ENCODE measurements at regions not wholly inside any gene's neighbourhood (a gene's known extent, or its start where the extent isn't known, plus 50 kb on each side); places are given as distances from the start of the nearest gene placed in this dataset.
"Not testable (repeated sequence)": the region's sequence is repeated elsewhere in the genome, so short reads cannot be mapped to it uniquely, and the experiment has no call there.

- DNase-seq (ENCODE audit: low read depth): no peak
These were observed 68.7 kb upstream of the PAX7 start for GRCh38 chr1:18561967-18562366.

- DNase-seq (ENCODE audit: low read depth): no peak
These were observed 66.0 kb upstream of the PAX7 start for GRCh38 chr1:18564676-18565075.

GRCh38 chr1:18565321-18565720 is 65.3 kb upstream of the PAX7 start:
- no peak for DNase-seq (ENCODE audit: low read depth)

- DNase-seq (ENCODE audit: low read depth): no peak
These were observed 62.2 kb upstream of the PAX7 start for GRCh38 chr1:18568489-18568888.

DNA sequence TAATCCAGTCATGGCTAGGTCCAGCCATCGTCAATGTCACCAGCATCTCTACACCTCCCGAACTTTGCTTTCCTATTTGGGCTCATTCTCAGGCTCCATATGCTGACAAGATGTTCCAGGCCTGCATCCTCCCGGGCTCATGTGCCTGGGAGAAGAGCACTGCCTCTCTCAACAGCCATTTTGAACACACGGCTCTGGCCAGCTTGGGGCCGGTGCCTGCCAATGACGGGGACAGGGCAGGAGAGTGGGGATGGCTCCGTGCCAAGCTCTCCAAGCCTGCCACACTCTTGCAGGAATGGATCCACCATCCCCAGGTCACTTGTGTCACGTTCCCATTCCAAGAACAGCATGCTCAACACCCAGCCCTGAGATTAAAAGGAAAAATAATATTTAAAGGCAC is 61.4 kb upstream of the PAX7 start:
- no peak for DNase-seq (ENCODE audit: low read depth)

DNA sequence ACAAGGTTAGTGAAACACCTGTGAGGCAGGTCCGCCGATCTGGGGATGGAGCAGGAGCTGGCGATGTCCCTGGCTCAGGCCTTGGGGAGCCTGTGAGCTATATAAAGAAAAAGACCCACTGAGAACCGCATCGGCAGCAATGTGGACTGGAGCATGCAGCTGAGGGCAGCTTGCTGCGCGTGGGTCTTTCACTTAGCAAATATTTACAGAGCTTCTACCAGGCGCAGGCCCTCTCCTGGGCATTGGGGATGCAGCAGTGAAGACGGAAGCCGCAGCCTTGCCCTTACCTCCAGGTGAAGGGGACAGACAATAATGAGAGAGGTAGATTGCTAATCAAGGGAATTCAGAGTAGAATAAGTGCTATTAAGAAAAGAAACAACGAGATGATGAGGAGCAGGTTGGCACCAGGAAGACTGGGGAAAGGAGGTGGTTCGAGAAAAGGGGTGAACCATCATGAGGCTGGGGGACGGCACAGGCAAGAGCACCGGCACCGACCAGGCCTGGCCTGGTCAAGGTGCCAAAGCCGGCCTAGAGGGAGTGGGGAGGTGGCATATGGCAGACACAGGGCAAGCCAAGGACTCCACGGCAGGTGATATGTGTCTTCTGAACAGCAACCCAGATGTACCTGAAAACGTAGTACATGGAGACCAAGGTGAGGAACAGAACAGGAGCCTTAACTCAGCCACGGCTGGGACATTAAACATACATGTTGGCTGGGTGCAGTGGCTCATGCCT is 60.7 kb upstream of the PAX7 start:
- DNase-seq (ENCODE audit: low read depth): no peak

GRCh38 chr1:18571275-18571674 is 59.4 kb upstream of the PAX7 start:
- no peak for DNase-seq (ENCODE audit: low read depth)

- no peak for DNase-seq (ENCODE audit: low read depth)
These were observed 58.4 kb upstream of the PAX7 start for GRCh38 chr1:18572022-18572880.

DNA sequence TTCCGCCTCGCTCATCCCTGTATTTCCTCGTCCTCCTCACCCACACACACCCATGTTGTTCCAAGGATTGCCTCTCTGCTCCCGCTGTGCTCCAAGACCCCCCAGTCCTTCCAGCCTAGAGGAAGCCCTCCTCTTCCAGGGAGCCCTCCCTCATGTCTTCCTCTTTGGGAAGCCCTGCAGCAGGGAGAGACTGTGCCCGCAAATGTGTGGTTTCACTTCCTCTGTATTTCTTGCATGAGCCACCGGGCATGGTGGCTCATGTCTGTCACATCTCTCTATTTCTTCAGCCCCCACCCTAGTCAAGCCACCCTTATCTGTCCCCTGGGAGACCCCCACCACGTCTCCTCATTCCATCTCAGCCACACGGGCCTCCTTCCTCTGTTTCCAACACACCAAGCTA is 57.5 kb upstream of the PAX7 start:
- no peak for DNase-seq (ENCODE audit: low read depth)

DNA sequence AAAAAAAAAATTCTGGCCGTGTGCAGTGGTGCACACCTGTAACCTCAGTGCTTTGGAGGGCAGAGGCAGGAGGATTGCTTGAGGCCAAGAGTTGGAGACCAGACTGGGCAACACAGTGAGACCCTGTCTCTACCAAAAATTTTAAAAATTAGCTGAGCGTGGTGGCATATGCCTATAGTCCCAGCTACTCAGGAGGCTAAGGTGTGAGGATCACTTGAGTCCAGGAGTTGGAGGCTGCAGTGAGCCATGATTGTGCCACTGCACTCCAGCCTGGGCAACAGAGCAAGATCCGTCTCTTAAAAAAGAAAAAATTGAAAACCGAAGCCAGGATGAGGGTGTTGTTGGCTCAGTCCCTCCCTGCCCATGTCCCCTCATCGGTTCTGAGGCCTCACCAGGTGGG is 55.9 kb upstream of the PAX7 start:
- DNase-seq (ENCODE audit: low read depth): no peak

DNA sequence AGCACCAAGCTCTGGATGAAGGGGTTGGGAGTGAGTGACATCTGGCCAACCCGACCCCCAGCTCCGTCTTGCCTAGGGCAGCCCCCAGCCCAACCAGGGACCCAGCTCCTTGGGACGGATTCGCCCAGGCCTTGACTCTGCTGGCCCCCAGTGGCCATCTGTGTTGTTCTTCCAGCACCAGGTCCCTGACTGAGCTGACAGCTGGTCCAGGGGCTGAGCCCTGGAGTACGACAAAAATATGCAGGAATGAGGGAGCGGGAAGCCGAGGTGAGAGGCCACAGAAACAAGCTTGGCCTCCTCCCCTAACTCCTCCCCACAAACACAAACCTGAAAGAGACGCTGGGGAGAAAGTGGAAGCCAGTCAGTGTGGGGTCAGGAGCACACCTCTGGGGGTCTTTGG is 55.0 kb upstream of the PAX7 start:
- DNase-seq (ENCODE audit: low read depth): peak; percentile 41

DNA sequence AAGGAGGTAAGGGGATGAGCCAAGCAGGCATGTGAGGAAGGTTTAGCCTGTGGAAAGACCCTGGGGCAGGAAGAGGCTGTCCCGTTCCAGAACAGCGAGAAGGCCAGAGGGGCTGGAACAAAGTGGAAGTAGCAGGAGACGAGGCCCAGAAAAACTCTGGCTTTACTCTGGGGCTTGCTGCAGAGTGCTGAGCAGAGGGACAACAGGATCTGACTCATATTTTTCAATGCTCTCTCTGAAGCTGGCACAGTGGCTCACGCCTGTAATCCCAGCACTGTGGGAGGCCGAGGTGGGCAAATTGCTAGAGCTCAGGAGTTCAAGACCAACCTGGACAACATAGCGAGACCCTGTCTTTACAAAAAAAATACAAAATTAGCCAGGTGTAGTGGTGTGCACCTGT is 52.4 kb upstream of the PAX7 start:
- DNase-seq (ENCODE audit: low read depth): no peak

DNA sequence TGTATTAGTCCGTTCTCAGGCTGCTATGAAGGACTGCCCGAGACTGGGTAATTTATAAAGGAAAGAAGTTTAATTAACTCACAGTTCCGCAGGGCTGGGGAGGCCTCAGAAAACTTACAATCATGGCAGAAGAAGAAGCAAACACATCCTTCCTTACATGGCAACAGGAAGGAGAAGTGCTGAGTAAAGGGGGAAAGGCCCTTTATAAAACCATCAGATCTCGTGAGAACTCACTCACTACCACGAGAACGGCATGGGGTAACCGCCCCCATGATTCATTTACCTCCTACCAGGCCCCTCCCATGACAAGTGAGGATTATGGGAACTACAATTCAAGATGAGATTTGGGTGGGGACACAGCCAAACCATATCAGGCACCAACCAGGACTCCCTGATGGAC is 51.4 kb upstream of the PAX7 start:
- DNase-seq (ENCODE audit: low read depth): not testable (repeated sequence)

- no peak for DNase-seq (ENCODE audit: low read depth)
These were observed 50.6 kb upstream of the PAX7 start for GRCh38 chr1:18580047-18580446.

- DNase-seq (ENCODE audit: low read depth): no peak
These were observed 49.8 kb upstream of the PAX7 start for GRCh38 chr1:18580691-18581419.
